HEK293T (cell line): ENCODE measurements at regions not wholly inside any gene's neighbourhood (a gene's known extent, or its start where the extent isn't known, plus 50 kb on each side); places are given as distances from the start of the nearest gene placed in this dataset.

Source experiments
- CTCF ChIA-PET: fragments of 350-600 bp; formaldehyde crosslinking; extraction: SDS; loops from one replicate; lab custom pipeline; 2021; ENCODE audit warnings: antibody characterized with exemption, inconsistent platforms; lab: Yijun Ruan, JAX
- POLR2A ChIA-PET: fragments of 350-600 bp; formaldehyde crosslinking; extraction: SDS; loops from one replicate; lab custom pipeline; 2020; ENCODE audit warnings: antibody characterized with exemption, inconsistent platforms; lab: Yijun Ruan, JAX
- DNase-seq: peaks from one replicate; pipeline ENCODE4 v3.0.0; 2012; ENCODE audit warnings: mixed read lengths; ENCODE audit errors: extremely low spot score
- ARNT ChIP-seq: fragments of 450-650 bp; IDR thresholded peaks from 2 replicates; pipeline ENCODE4 v1.6.1; 2017; ENCODE audit warnings: mild to moderate bottlenecking
- BHLHE40 ChIP-seq: fragments of 450-650 bp; IDR thresholded peaks from 2 replicates; pipeline ENCODE4 v1.6.1; 2016; ENCODE audit warnings: mild to moderate bottlenecking, moderate library complexity, borderline replicate concordance
- CTBP1 ChIP-seq: fragments of 450-650 bp; IDR thresholded peaks from 2 replicates; pipeline ENCODE4 v1.6.1; 2016; ENCODE audit warnings: borderline replicate concordance
- ELF4 ChIP-seq: fragments of 450-650 bp; IDR thresholded peaks from 2 replicates; pipeline ENCODE4 v1.6.1; 2017; ENCODE audit warnings: antibody characterized with exemption
- FOXA1 ChIP-seq: fragments of 450-650 bp; IDR thresholded peaks from 2 replicates; pipeline ENCODE4 v1.6.1; 2016; ENCODE audit warnings: mild to moderate bottlenecking
- FOXK2 ChIP-seq: fragments of 450-650 bp; IDR thresholded peaks from 2 replicates; pipeline ENCODE4 v1.6.1; 2016; ENCODE audit warnings: mild to moderate bottlenecking
- FOXM1 ChIP-seq: fragments of 450-650 bp; IDR thresholded peaks from 2 replicates; pipeline ENCODE4 v1.6.1; 2017; ENCODE audit warnings: mild to moderate bottlenecking, borderline replicate concordance
- HDGF ChIP-seq: fragments of 450-650 bp; IDR thresholded peaks from 2 replicates; pipeline ENCODE4 v1.6.1; 2017; ENCODE audit warnings: antibody characterized with exemption, borderline replicate concordance
- L3MBTL2 ChIP-seq: fragments of 450-650 bp; conservative IDR thresholded peaks from 2 replicates; pipeline ENCODE4 v1.6.1; 2016; ENCODE audit warnings: mild to moderate bottlenecking
- LEF1 ChIP-seq: fragments of 450-650 bp; IDR thresholded peaks from 2 replicates; pipeline ENCODE4 v1.6.1; 2017; ENCODE audit warnings: mild to moderate bottlenecking, borderline replicate concordance
- NFRKB ChIP-seq: fragments of 450-650 bp; IDR thresholded peaks from 2 replicates; pipeline ENCODE4 v1.6.1; 2016; ENCODE audit warnings: mild to moderate bottlenecking, moderate library complexity
- SP1 ChIP-seq: fragments of 450-650 bp; IDR thresholded peaks from 2 replicates; pipeline ENCODE4 v1.6.1; 2017
- SUZ12 ChIP-seq: fragments of 450-650 bp; IDR thresholded peaks from 2 replicates; pipeline ENCODE4 v1.6.1; 2016; ENCODE audit warnings: mild to moderate bottlenecking
- TARDBP ChIP-seq: fragments of 450-650 bp; IDR thresholded peaks from 2 replicates; pipeline ENCODE4 v1.6.1; 2016
- ZNF384 ChIP-seq: fragments of 450-650 bp; IDR thresholded peaks from 2 replicates; pipeline ENCODE4 v1.6.1; 2016
- TF ChIP-seq, protein P1 (sequence below): fragments of 450-650 bp; IDR thresholded peaks from 2 replicates; pipeline ENCODE4 v1.6.1; 2016

- CTCF ChIA-PET = no interaction called here
- DNase-seq = no peak
Observed at GRCh38 chr6:44535446-44535845, 147.9 kb downstream of the CDC5L start.

DNA sequence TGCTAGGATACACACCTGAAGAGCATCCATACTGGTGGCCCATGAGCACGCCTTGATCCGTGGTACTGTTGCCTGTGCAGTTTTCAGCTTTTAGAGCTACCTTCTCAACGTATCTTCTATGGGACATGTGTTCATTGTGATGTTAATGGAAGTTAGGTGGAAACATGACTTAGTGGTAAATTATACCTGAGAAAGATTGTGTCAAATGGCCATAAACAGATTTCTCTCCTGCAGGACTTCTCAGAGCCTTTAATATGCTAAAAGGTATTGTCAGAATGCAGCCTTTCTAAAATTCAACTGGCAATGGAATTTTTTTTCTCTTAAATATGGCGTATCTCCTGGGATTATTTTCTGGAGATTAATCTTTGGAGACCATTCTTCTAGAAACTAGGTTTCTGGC, 148.5 kb downstream of the CDC5L start:
- DNase-seq = no peak
- TF ChIP-seq, protein P1, sequence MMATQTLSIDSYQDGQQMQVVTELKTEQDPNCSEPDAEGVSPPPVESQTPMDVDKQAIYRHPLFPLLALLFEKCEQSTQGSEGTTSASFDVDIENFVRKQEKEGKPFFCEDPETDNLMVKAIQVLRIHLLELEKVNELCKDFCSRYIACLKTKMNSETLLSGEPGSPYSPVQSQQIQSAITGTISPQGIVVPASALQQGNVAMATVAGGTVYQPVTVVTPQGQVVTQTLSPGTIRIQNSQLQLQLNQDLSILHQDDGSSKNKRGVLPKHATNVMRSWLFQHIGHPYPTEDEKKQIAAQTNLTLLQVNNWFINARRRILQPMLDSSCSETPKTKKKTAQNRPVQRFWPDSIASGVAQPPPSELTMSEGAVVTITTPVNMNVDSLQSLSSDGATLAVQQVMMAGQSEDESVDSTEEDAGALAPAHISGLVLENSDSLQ = no peak
- TF ChIP-seq CTBP1 (no peak), L3MBTL2 (no peak), NFRKB (no peak), SP1 (no peak), ELF4 (no peak), FOXM1 (no peak), ARNT (no peak), HDGF (no peak), FOXA1 (no peak), TARDBP (no peak), LEF1 (no peak), BHLHE40 (no peak), FOXK2 (no peak)
- CTCF ChIA-PET = no interaction called here
- POLR2A ChIA-PET = no interaction called here

More at GRCh38 chr6:44535446-44535845, 147.9 kb downstream of the CDC5L start:
- POLR2A ChIA-PET = no interaction called here
- TF ChIP-seq CTBP1 (no peak), TARDBP (no peak), NFRKB (no peak), ZNF384 (no peak), HDGF (no peak), SUZ12 (no peak), L3MBTL2 (no peak), FOXA1 (no peak), ARNT (no peak), FOXK2 (no peak), FOXM1 (no peak), ELF4 (no peak), BHLHE40 (no peak), SP1 (no peak), LEF1 (no peak)
- TF ChIP-seq, protein P1 = no peak

DNA sequence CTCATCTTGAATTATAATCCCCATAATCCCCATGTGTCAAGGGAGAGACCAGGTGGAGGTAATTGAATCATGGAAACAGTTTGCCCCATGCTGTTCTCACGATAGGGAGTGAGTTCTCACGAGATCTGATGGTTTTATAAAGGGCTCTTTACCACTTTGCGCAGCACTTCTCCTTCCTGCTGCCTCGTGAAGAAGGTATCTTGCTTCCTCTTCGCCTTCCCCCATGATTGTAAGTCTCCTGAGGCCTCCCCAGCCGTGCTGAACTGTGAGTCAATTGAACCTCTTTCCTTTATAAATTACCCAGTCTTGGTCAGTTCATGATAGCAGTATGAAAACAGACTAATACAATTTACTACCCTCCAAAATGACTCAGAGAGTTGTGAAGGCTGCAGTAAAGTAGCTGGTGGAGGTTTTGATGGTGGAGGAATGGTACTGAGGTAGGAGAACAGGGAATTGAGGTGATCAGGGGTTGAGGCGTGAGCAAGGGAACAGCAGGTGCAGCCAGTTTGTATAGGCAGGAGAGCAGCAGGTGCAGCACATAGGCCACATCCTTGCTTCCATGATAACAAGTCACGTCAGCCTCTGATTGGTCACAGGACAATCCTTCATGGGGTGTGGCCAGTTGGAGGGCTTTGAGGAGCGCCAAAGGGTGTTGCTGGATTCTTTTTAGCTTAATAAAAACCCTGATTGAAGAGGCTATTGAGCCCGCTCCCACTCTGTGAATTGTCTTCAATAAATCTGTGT, 150.0 kb downstream of the CDC5L start:
- CTCF ChIA-PET = no interaction called here
- TF ChIP-seq LEF1 = no peak
- TF ChIP-seq TARDBP = no peak
- no peak for TF ChIP-seq ZNF384
- TF ChIP-seq ARNT = no peak
- no peak for TF ChIP-seq SUZ12
- TF ChIP-seq CTBP1 = no peak
- no peak for TF ChIP-seq FOXA1
- TF ChIP-seq, protein P1 = no peak
- TF ChIP-seq HDGF = no peak
- TF ChIP-seq ELF4 = no peak
- TF ChIP-seq FOXM1 = no peak
- TF ChIP-seq BHLHE40 = no peak
- TF ChIP-seq SP1 = no peak
- TF ChIP-seq FOXK2 = no peak
- TF ChIP-seq L3MBTL2 = no peak
- no peak for TF ChIP-seq NFRKB
- no peak for DNase-seq
- POLR2A ChIA-PET = no interaction called here

- DNase-seq = no peak
- POLR2A ChIA-PET = no interaction called here
- TF ChIP-seq, protein P1 = peak; percentile 72
- no peak for TF ChIP-seq ELF4
- CTCF ChIA-PET = interaction anchor here (1.2 kb wide), 1 partner anchor 63 kb away, joined by 4 read pairs; no protein-coding TSS in a partner anchor
Observed at GRCh38 chr6:44538131-44538806, 150.8 kb downstream of the CDC5L start.

DNA sequence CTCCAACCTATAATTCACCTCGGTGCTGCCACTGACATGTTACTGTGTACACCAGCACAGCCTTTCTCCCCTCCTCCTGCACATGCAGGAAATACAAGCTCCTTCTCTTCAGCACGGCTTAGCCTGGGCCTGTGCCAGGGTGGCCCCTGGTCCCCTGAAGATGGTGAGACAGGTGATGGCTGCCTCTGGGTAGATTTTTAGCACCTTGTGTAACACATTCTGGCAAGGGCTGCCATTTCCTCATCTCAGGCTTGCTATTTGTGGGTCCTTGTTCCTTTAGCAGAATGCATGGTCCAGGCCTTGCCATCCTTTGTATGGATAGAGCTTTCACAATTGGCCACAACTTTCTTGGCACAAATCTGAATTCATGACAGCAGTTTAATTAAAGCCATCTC, 151.3 kb downstream of the CDC5L start:
- no peak for DNase-seq
- ChIA-PET CTCF (interaction anchor here (1.2 kb wide), 1 partner anchor 64 kb away, joined by 4 read pairs; no protein-coding TSS in a partner anchor), POLR2A (no interaction called here)
- TF ChIP-seq FOXK2 = no peak
- no peak for TF ChIP-seq BHLHE40
- TF ChIP-seq SUZ12 = no peak
